AG09319 (cell line): ENCODE measurements at regions not wholly inside any gene's neighbourhood (a gene's known extent, or its start where the extent isn't known, plus 50 kb on each side); places are given as distances from the start of the nearest gene placed in this dataset.

Source experiments
- DNase-seq: peaks from one replicate; pipeline ENCODE4 v3.0.0-alpha.2; 2010; ENCODE audit warnings: low read depth; ENCODE audit errors: extremely low read depth
- CTCF ChIP-seq: IDR thresholded peaks from 2 replicates; pipeline ENCODE4 v1.5.1; 2011; ENCODE audit warnings: low read depth, mild to moderate bottlenecking, inconsistent platforms, low read length, moderate library complexity

GRCh38 chr6:148170286-148170685 lies 172.4 kb upstream of the SASH1 start:
- no peak for TF ChIP-seq CTCF
- no peak for DNase-seq

GRCh38 chr6:148173548-148173947 lies 169.1 kb upstream of the SASH1 start:
- DNase-seq = no peak
- TF ChIP-seq CTCF = no peak

- no peak for TF ChIP-seq CTCF
- DNase-seq = no peak
Measured at GRCh38 chr6:148175550-148176188, 167.0 kb upstream of the SASH1 start.

GRCh38 chr6:148177589-148178233 lies 164.9 kb upstream of the SASH1 start:
- peak; percentile 20 for DNase-seq

GRCh38 chr6:148179786-148180185 lies 162.9 kb upstream of the SASH1 start:
- DNase-seq = no peak
- TF ChIP-seq CTCF = peak; percentile 62

More at GRCh38 chr6:148177589-148178233, 164.9 kb upstream of the SASH1 start:
- TF ChIP-seq CTCF = peak; percentile 74

- DNase-seq = no peak
- TF ChIP-seq CTCF = no peak
Measured at GRCh38 chr6:148182378-148182777, 160.3 kb upstream of the SASH1 start.

GRCh38 chr6:148183776-148184175 lies 158.9 kb upstream of the SASH1 start:
- DNase-seq = no peak
- no peak for TF ChIP-seq CTCF
